Cardiac muscle cell (in vitro differentiated cells and primary cell): ENCODE measurements at regions not wholly inside any gene's neighbourhood (a gene's known extent, or its start where the extent isn't known, plus 50 kb on each side); places are given as distances from the start of the nearest gene placed in this dataset.

ENCODE experiments used
- DNase-seq, 2 donors: peaks; one replicate each; pipeline versions ENCODE4 v3.0.0 to v3.0.0-alpha.2; 2010 to 2017; ENCODE audit warnings: low read depth in 1 of 2, low spot score in 1 of 2
- H3K27ac ChIP-seq: fragments of 200-600 bp; sonication (generic); 2 replicates; pipeline ENCODE4 v1.5.1; 2016
- H3K27me3 ChIP-seq: fragments of 200-600 bp; sonication (generic); 2 replicates; pipeline ENCODE4 v1.6.0; 2016; ENCODE audit warnings: control low read depth
- H3K36me3 ChIP-seq: fragments of 200-600 bp; sonication (generic); 2 replicates; pipeline ENCODE4 v1.5.1; 2016; ENCODE audit warnings: control low read depth
- H3K4me1 ChIP-seq: fragments of 200-600 bp; sonication (generic); 2 replicates; pipeline ENCODE4 v1.8.1; 2017; ENCODE audit warnings: low read depth, mild to moderate bottlenecking, mixed run types
- H3K4me3 ChIP-seq: fragments of 200-600 bp; sonication (generic); 2 replicates; pipeline ENCODE4 v1.5.1; 2016; ENCODE audit warnings: mild to moderate bottlenecking
- H3K9me3 ChIP-seq: fragments of 200-600 bp; sonication (generic); 2 replicates; pipeline ENCODE4 v1.5.1; 2017; ENCODE audit warnings: low read depth, mild to moderate bottlenecking, control low read depth
- CTCF ChIP-seq: IDR thresholded peaks from 2 replicates; pipeline ENCODE4 v1.5.1; 2012; ENCODE audit warnings: low read depth, mild to moderate bottlenecking, low read length

GRCh38 chr7:109235316-109235715 lies 665.6 kb downstream of the DNAJB9 start:
- Histone ChIP-seq H3K4me1 (no peaks in the 10 kb centered on the region), H3K27ac (no peak overlapping the region), H3K36me3 (no peaks in the 10 kb centered on the region), H3K4me3 (no peak overlapping the region), H3K9me3 (no peaks in the 10 kb centered on the region), H3K27me3 (no peaks in the 10 kb centered on the region)
- DNase-seq: no peak
- TF ChIP-seq CTCF: no peak

- Histone ChIP-seq H3K4me3 (no peak overlapping the region), H3K27ac (no peak overlapping the region), H3K9me3 (no peaks in the 10 kb centered on the region), H3K4me1 (no peaks in the 10 kb centered on the region), H3K27me3 (no peaks in the 10 kb centered on the region), H3K36me3 (no peaks in the 10 kb centered on the region)
- TF ChIP-seq CTCF: no peak
- no peak for DNase-seq
Measured at GRCh38 chr7:109246330-109247077, 676.8 kb downstream of the DNAJB9 start.

- Histone ChIP-seq H3K9me3 (no peaks in the 10 kb centered on the region), H3K4me1 (no peaks in the 10 kb centered on the region), H3K27ac (no peak overlapping the region), H3K27me3 (no peaks in the 10 kb centered on the region), H3K36me3 (no peaks in the 10 kb centered on the region), H3K4me3 (no peak overlapping the region)
- TF ChIP-seq CTCF: no peak
- DNase-seq: no peak
Measured at GRCh38 chr7:109256762-109257560, 687.3 kb downstream of the DNAJB9 start.

GRCh38 chr7:109259151-109259550 lies 689.5 kb downstream of the DNAJB9 start:
- H3K4me3 ChIP-seq: no peak overlapping the region
- DNase-seq: no peak
- no peak for TF ChIP-seq CTCF
- no peaks in the 10 kb centered on the region for H3K9me3 ChIP-seq
- no peaks in the 10 kb centered on the region for H3K27me3 ChIP-seq
- H3K4me1 ChIP-seq: no peaks in the 10 kb centered on the region
- H3K27ac ChIP-seq: no peak overlapping the region
- no peaks in the 10 kb centered on the region for H3K36me3 ChIP-seq

- TF ChIP-seq CTCF: no peak
- H3K4me3 ChIP-seq: no peak overlapping the region
- no peaks in the 10 kb centered on the region for H3K36me3 ChIP-seq
- H3K27ac ChIP-seq: no peak overlapping the region
- no peaks in the 10 kb centered on the region for H3K9me3 ChIP-seq
- no peak for DNase-seq
- H3K27me3 ChIP-seq: no peaks in the 10 kb centered on the region
- no peaks in the 10 kb centered on the region for H3K4me1 ChIP-seq
Measured at GRCh38 chr7:109261781-109262180, 692.1 kb downstream of the DNAJB9 start.
